ENCODE measurements at regions not wholly inside any gene's neighbourhood (a gene's known extent, or its start where the extent isn't known, plus 50 kb on each side); places are given as distances from the start of the nearest gene placed in this dataset.

- TF ChIP-seq CTCF (IDR thresholded peaks at IDR 0.05) (no peak), POLR2A (IDR thresholded peaks at IDR 0.05) (no peak)
Measured at GRCh38 chr5:123269436-123269835, 153.8 kb downstream of the CEP120 start.
